GM18520 (cell line): ENCODE measurements at regions not wholly inside any gene's neighbourhood (a gene's known extent, or its start where the extent isn't known, plus 50 kb on each side); places are given as distances from the start of the nearest gene placed in this dataset.
A peak's percentile ranks its signal among the peaks of the same experiment; 100 is the strongest.

ENCODE experiments used
- ATAC-seq: cut with Tn5 transposase; IDR thresholded peaks from one replicate; pipeline ENCODE4 v1.9.1; 2021; ENCODE audit not compliant: unreplicated experiment

DNA sequence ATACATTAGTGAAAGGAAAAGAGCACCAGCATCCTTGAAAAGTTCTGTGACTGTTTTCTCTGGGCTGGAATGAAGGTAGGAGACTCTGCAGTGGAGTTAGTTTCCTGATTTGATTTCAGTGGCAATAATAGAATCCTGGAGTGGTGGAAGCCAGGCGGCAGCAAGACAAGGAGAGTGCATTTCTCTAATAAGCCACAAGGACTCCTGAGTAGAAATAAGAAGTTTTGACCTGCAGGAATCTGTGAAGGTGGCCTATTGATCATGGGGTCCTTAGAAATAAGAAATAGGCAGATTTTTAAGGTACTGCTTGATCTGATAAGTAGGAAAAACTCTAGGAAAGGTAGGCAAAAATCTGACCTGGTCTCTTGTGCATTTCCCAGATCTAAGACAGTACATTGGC is 68.4 kb upstream of the ELOVL5 start:
- no peak for ATAC-seq

GRCh38 chr6:53413326-53413725 is 64.6 kb upstream of the ELOVL5 start:
- no peak for ATAC-seq

GRCh38 chr6:53412751-53413150 is 64.0 kb upstream of the ELOVL5 start:
- ATAC-seq = no peak

- no peak for ATAC-seq
Measured at GRCh38 chr6:53412021-53412715, 63.4 kb upstream of the ELOVL5 start.

DNA sequence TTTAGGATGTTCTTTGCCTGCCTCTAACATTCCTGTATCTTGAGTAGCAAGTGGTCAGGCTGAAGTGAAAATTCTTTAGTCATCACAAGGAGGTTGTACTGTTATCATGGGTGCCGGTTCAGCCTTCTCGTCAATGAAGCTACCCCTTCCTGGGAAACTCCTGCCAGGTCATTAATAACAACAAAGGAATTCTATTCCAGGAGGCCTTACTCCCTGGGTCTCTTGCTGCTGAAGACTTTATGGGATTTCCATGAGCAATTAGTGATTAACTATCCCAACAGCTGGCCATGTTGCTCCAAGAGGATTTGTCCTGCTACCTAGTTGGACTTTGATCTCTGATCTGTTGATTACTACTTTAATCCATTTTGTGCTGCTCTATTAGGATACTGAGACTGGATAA is 62.7 kb upstream of the ELOVL5 start:
- no peak for ATAC-seq

DNA sequence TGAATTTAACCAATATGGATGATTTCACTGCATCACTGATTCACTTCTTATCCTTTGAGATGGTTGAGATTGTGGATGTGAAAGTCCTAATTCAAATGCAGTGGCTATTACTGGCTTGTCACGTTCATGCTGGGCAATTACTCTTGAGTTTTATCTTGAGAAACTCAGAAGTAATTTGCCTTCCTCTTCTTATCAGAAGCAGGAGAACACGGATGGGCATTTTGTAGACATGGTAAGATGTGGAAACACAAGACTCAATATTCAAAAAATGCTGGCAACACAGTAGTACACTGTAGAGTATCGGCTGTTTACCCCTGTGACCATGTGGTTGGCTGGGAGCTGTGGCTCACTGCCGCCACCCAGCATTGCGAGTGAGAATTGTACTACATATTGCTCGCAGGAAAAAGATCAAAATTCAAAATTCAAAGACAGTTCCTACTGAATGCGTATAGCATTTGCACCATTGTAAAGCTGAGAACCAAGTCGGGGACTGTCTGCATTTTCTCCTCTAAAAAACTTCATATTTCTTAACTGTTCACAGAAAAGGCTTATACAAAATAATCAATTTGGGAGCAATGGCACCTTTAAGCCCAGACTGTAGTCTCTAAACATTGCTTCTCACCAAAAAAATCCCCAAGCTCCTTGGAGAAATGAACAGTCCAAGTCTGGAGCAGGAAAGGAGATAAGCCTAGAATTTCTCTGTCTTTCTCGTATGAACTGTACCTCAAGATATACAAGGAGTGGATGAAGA is 61.9 kb upstream of the ELOVL5 start:
- peak; percentile 85 for ATAC-seq

DNA sequence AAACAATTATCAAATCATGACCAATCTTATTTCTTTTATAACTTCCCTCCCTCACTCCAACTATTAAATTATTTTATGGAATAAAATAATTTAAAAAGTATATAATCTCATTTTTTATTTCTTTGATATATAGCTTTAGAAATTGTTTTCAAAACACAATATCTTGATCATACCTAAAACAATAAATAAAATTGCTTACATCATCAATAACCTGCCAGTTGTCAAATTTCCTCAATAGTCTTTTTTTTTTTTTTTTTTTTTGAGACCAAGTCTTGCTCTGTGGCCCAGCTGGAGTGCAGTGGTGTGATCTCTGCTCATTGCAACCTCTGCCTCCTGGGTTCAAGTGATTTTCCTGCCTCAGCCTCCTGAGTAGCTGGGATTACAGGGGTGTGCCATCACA is 60.1 kb upstream of the ELOVL5 start:
- ATAC-seq = no peak

GRCh38 chr6:53399027-53399344 is 50.2 kb upstream of the ELOVL5 start:
- no peak for ATAC-seq

GRCh38 chr6:53398247-53399026 is 49.7 kb upstream of the ELOVL5 start:
- no peak for ATAC-seq
